Left kidney (tissue), 1 donor: ENCODE measurements at regions not wholly inside any gene's neighbourhood (a gene's known extent, or its start where the extent isn't known, plus 50 kb on each side); places are given as distances from the start of the nearest gene placed in this dataset.
"Not testable (repeated sequence)": the region's sequence is repeated elsewhere in the genome, so short reads cannot be mapped to it uniquely, and the experiment has no call there.

ENCODE experiments used
- DNase-seq: peaks from one replicate; pipeline ENCODE4 v3.0.0-alpha.2; 2013

GRCh38 chr13:63490149-63490548 is 2074.5 kb upstream of the PCDH20 start:
- DNase-seq: no peak

GRCh38 chr13:63481334-63481733 is 2065.7 kb upstream of the PCDH20 start:
- peak; percentile 5 for DNase-seq

GRCh38 chr13:63472711-63473110 is 2057.1 kb upstream of the PCDH20 start:
- no peak for DNase-seq

- no peak for DNase-seq
These were observed 2048.3 kb upstream of the PCDH20 start for GRCh38 chr13:63463782-63464610.

- no peak for DNase-seq
These were observed 2044.9 kb upstream of the PCDH20 start for GRCh38 chr13:63460462-63461090.

- DNase-seq: no peak
These were observed 2041.5 kb upstream of the PCDH20 start for GRCh38 chr13:63457186-63457585.

GRCh38 chr13:63455938-63456337 is 2040.3 kb upstream of the PCDH20 start:
- no peak for DNase-seq

GRCh38 chr13:63449550-63449949 is 2033.9 kb upstream of the PCDH20 start:
- peak; percentile 34 for DNase-seq

GRCh38 chr13:63448692-63449091 is 2033.0 kb upstream of the PCDH20 start:
- DNase-seq: no peak

- no peak for DNase-seq
These were observed 2030.7 kb upstream of the PCDH20 start for GRCh38 chr13:63446329-63446728.

- not testable (repeated sequence) for DNase-seq
These were observed 2028.6 kb upstream of the PCDH20 start for GRCh38 chr13:63444225-63444624.

- no peak for DNase-seq
These were observed 2023.3 kb upstream of the PCDH20 start for GRCh38 chr13:63438951-63439350.

- DNase-seq: no peak
These were observed 2020.6 kb upstream of the PCDH20 start for GRCh38 chr13:63436325-63436668.

GRCh38 chr13:63435667-63436324 is 2020.1 kb upstream of the PCDH20 start:
- no peak for DNase-seq

GRCh38 chr13:63433546-63434150 is 2018.0 kb upstream of the PCDH20 start:
- DNase-seq: no peak

GRCh38 chr13:63427170-63427569 is 2011.5 kb upstream of the PCDH20 start:
- DNase-seq: no peak

- DNase-seq: no peak
These were observed 2009.5 kb upstream of the PCDH20 start for GRCh38 chr13:63425131-63425530.

- DNase-seq: no peak
These were observed 2005.5 kb upstream of the PCDH20 start for GRCh38 chr13:63421123-63421522.

- no peak for DNase-seq
These were observed 2005.0 kb upstream of the PCDH20 start for GRCh38 chr13:63420685-63421084.

- no peak for DNase-seq
These were observed 1998.6 kb upstream of the PCDH20 start for GRCh38 chr13:63414247-63414646.

- no peak for DNase-seq
These were observed 1994.2 kb upstream of the PCDH20 start for GRCh38 chr13:63409791-63410351.
